Fibroblast of peridontal ligament (primary cell): ENCODE measurements at regions not wholly inside any gene's neighbourhood (a gene's known extent, or its start where the extent isn't known, plus 50 kb on each side); places are given as distances from the start of the nearest gene placed in this dataset.

Experiments used
- DNase-seq: peaks from one replicate; pipeline ENCODE4 v3.0.0-alpha.2; 2010; ENCODE audit errors: extremely low read depth

DNA sequence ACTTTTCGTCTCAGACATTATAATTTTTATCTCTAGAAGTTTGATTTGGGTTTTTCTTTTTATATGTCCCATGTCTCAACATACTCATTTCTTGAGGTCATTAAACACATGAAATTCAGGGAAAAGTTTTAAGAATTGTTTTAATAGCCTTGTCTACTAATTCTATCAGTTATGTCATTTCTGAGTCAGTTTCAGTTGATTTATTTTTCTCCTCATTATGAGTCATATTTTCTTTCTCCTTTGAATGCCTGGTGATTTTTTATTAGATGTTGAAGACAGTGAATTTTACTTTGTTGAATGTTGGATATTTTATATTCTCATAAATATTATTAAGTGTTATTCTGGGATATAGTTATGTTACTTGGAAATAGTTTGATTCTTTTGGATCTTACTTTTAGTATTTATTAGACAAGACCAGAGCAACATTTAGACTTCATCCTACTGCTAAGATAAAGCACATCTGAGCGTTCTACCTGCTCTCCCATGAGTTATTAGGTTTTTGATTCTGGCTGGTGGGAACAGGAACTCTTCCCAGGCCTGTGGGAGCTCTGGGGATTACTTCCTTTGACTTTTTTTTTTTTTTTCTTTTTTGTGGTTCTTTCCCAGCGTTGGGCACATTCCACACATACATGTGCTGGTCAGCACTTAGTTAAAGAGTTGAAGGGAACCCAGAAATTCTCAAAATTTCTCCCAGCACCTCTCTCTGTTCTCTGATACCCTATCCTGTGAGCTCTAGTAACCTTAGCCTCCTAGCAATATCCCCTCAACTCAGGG, 1157.7 kb downstream of the BCL11B start:
- no peak for DNase-seq

DNA sequence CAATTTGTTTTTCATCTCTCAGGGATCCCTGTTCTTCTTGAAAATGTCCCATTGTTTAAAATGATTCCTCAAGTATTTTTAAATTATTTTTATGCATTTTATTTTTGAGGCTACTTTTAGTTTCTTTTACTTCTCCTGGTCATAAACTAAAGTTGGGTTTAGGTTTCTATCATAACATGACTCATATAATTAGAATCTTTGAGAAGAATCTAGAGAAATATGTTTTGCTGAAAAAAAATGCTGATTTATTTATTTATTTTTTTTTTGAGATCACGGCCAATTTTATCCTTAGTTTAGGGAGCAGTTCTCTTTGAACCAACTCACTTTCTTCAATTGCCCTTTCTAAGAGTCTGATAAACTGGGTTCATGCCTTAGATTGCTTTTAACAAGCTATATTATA, 1157.1 kb downstream of the BCL11B start:
- no peak for DNase-seq

DNA sequence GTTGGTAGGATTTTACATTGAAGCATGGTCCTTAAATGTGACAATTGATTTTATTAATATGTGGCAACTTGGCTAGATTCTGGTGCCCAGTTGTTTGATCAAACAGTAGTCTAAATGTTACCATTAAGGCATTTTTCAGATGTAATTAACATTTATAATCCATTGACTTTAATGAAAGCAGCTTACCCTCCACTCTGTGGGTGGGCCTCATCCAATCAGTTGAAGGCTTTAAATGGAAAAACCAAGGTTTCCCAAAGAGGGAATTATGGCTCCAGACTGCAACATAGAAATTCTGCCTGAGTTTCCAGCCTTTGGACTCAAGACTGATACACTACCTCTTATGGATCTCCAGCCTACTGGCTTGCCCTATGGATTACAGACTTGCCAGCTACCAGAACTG, 1153.2 kb downstream of the BCL11B start:
- no peak for DNase-seq

DNA sequence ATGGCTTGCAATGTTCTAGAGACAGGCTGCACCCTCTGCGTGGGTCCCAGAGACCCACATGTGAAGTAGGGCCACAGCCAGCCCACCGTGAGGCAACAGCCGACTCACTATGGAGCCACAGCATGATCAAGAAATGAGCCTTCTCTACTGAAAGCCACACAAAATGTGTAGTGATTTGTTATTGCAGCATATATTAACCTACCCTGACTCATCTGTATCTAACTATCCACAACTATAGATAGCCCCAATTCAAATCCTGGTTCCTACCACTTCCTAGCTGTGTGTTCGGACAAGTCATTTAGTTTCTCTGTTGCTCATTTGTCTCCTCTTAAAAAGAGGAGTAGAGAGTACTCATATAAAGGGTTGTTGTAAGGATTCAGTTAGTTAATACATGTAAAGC, 1152.3 kb downstream of the BCL11B start:
- DNase-seq, result no peak

DNA sequence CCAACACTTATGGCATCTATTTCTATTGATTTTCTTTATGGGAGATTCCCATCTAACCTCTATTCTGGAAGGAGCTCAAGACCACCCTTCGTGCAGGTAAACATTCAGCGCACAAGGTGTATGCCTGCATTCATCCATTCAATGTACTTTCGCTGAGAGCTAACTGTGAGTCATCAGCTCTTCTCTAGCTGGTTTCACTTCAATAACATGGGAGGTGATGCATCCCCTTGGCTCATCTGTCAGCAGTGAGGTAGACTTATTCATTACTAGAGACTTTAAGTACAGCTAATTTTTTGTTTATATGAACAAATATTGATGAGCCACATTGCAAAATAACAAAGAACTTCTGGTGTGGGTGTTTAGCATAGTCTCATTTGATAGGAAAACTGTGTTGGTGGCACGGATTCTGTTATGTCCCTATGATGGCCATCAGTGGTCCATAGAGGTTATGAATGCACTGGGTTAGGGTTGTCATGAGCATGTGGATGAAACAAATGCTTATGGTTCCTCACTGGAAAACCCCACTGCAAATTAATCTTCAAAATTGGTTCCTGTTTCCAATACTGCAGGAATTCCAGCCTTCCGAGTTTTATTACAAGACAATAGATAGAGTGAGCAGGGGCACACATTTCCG, 1151.0 kb downstream of the BCL11B start:
- DNase-seq, result no peak

DNA sequence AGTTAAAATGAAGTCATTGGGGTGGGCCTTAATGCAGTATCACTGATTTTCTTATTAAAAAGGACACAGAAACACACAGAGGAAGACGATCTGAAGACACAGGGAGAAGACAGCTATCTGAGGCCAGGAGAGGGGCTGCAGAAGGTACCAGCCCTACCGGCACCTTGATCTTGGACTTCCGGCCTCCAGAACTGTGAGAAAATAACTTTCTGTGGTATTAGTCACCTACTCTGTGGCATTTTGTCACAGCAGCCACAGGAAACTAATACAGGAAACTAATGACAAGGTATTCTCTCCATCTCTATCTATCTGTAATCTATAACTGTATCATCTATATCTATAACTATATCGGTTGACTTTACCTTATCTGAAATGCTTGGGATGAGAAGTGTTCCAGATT, 1149.5 kb downstream of the BCL11B start:
- DNase-seq, result no peak

DNA sequence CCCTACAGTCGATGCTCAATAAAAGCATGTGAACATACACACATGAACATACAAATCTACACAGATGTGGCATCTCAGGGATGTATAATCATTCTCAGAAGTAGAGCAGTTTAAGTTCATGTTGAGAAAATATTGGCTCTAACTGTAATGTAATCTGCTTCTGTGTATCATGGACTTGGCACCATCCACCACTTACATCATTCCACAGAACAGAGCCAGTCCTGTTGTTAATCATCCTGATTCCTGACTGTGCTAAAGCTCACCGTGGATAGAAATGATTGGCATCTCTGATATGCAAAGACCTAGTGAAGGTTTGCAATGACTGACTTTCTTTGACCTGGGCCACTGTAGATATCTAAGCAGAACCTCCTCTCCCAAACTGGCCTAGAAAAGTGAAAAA, 1141.3 kb downstream of the BCL11B start:
- no peak for DNase-seq

DNA sequence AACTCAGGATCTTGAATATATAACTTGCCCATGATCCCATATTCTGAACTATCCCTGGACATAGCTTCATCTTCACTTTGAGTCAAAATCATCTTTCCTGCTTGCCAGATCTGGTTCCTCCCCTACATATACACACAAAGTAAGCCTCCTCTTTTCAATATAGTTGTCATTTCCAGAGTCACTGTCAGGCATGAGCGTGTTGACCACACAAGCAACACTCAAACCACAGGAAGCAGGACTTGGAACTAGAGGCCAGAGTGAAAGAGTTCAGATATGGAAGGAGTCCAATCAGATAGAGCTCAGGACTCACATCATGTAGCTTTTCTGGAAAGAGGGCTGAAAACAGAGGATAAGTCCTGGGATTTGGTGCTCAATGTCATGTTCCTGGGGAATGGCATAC, 1140.6 kb downstream of the BCL11B start:
- DNase-seq, result no peak

DNA sequence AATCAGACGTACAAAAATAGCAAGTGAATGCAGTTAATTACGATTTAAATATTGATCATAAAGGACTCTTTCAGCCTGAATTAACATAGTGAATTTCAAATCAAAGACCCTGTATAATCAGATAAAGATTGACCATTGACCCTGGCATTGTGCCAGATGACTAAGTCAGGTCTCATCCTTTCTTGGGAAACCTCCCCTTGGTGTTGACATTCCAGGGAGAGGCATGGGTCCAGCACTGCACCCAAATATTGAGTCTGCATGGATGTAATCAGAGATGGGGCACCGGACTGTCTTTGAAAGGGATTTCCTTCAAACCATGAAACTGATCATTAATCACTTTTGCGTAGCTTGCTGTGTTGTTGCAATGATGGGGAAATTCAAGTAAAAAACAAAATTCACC, 1138.2 kb downstream of the BCL11B start:
- no peak for DNase-seq

DNA sequence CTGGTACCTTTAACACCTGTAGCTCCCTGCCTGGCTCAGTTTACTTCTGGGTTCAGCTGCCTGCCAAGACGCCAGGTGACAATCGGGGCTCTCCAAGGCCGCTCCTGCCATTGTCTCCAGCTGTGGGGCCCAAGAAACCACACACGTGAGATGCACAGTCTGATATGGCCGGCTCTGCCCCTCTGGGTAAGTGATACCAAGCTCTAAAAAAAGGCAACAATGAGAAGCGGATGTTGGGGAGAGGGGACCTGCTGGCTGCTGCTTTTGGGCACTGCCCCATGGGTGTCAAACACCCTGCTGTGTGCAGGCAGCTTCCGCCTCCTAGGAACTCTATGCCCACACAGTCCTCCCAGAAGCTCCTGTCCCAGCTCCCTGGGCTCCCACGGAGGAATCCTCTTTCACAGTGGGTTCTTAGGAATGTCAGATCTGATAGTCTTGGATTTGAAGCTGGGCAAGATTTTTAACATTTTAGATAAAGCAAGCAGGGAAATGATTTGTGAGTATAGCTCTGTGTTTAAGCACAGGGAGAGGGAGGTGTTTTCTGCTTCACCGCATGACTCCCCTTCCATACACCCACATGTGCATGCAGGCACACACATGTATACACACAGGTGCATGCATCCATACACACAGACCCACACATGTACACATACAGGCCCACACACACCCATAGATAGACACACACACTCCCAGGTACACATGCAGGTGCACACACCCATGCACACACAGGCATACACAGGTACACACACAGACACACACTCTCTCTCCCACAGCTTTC, 1135.8 kb downstream of the BCL11B start:
- DNase-seq, result no peak

DNA sequence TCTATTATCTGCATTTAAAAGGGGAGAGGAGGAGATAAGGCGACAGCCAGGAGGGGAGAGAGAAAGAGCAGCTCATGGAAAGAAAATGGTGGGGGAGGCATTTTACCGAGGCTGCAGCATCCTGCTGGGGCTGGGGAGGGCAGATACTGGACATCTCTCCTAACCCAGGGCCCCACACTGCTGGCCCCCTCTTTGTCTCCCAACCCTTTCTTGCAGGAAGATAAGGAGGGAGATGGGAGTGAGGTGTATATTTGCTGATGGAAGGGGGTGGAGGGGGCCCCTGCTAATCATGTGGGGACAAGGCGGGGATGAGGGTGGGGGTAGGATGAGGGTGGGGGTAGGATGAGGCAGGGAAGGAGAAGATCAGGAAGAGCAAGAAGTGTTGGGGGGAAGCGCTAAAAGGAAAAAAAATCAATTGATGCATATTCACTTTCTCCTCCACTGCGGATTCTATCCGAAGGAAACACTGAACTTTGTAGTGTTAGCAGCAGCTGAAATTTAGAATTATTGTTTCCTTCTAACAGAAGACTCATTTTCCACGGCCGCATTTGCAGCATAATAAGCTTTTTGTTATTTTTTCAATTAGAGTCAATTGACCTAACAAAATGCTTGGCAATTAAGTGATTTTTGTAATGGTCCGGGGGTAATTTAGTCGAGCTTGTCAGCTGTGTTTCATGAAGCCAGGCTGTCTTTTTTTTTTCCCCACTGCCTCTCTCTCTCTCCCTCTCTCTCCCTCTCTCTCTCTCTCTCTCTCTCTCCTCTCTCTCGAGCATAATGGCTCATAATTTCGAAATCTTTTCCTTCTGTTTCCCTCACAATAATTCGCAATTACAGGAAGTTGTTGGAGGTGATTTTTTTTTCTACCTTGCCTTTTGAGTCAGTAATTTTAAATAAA, 1134.6 kb downstream of the BCL11B start:
- DNase-seq, result no peak

DNA sequence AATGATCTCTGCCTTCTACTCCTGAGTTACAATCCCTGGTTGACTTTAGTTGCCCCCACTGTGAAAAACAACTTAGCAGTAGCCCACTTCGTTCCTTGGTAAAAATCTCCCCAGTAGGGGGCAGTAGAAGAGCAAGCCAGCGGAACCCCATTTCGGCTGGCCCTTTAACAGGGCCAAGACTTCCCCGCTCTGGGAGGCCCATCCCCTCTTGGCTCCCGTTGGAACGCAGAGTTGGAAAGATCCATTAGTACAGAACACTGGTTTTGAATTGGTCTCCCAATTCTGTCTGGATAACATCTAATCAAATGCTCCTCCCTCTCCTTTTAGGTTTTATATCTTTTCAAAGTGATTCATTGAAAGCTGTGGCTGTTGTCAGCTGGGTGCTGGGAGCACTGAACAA, 1133.3 kb downstream of the BCL11B start:
- no peak for DNase-seq

DNA sequence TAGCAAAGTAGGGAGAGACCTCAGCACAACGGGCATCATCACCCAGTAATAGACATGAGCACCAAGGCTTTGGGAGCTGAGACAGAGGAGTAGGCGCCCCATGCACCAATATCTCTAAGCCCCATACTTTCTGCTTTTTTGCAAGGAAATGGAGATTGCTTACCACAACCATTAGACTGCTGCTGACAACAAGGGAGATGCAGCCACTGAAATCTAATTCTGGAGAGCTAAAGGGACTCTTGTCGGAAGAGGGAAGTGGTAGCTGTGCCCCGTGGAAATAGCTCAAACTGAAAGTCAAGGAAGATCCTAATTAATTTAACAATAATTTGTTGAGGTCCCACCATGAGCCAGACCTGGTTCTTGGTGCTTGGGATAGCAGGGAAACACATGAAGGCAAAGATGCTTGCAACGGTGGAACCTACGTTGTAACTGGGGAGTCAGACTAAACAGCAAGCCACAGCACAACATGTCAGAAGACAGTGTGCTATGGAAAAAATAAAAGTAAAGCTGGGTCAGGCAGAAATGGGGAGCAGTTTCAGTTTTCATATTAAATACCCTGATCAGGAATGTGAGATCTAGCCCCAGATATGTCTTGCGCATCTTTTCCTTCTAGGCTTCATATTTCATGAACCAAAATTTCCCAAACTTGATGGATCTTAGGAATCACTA, 1131.0 kb downstream of the BCL11B start:
- no peak for DNase-seq

DNA sequence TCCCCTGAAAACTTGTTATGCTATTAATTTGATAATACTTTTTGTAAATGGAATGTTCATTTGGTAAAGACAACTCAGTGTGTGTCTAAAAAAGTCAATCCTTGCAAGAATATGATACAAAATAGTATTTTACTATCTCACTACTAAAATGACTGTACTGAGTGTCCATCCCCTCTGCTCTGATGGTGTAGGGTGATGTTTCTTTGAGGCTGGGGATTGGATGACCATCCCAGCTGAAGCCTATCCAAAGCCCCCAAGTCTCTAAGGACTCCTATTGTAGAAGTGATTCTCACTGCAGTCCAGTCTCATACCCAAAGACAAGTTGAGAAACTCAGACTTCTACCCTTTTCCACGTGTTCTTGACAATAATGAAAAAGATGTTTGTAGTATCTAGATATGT, 1128.4 kb downstream of the BCL11B start:
- no peak for DNase-seq

DNA sequence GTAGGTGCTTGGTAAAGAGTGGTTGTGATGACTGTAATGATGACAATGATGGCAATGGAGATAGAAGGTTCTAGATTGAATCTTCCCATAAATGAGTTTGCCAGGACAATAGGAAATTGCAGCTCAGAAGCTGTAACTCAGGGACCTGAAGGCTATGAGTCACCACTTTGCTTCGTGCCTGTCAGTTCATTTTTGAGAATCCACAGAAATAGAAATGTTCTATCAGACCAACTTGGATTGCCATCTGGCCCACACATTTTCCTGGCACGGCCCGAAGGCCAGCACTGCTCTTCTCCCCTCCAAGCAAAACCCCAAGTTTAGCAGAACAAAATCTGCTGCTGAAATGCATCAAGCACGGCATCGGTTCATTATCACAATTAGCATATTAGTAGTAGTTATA, 1127.0 kb downstream of the BCL11B start:
- no peak for DNase-seq

DNA sequence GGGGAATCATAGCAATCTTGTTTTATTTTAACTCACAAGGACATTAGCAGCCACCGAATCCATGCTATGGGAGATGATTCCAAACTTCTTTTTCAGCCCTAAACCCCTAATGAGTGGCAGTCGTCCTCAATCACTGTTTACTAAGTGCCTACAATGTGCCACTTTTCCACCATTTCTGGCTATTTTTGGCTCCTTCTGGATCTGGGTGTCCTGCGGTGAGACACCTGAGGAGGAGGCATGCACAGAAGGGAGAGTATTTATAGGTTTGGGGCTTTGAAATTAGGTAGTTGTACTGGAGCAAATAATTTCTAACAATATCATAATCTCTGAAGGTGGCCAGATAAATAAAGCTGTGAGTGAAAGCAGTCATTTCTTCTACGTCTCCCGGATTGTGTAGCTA, 1125.6 kb downstream of the BCL11B start:
- DNase-seq, result no peak

DNA sequence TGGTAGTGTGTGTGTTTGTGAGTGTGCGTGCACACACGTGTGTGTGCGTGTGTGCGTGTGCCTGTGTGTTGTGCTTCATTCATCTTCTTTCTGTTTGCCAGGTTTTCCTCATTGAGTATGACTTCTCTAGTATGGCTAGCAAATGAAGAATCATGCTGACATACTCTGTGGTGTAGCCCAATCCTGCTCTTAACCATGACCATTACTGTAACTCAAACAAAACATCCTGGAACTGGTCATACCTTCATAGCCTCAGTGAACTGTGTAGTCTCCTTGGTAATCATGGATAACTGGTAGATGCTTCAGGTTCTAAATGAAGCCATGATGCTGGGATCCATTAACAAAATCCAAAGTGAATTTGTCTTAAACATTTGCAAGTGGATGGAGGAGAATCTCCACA, 1117.7 kb downstream of the BCL11B start:
- no peak for DNase-seq

DNA sequence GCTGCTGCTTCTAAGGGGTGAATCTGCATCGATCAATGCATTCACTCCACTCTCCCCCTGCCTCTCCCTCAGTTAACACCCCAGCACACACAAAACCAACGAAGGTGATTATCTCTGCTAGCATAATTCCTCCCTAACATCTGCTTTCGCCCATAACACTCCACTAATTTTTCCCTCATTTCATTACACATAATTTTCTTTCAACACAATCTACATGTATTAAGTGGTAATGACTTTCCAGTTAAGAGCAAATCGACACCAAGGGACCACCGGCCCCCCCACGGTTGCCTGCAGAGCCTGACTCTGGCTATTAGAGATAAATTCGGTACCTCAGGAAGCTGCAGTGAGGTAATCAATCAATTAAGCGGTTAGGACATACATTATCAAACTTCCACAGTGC, 1115.6 kb downstream of the BCL11B start:
- DNase-seq, result no peak

DNA sequence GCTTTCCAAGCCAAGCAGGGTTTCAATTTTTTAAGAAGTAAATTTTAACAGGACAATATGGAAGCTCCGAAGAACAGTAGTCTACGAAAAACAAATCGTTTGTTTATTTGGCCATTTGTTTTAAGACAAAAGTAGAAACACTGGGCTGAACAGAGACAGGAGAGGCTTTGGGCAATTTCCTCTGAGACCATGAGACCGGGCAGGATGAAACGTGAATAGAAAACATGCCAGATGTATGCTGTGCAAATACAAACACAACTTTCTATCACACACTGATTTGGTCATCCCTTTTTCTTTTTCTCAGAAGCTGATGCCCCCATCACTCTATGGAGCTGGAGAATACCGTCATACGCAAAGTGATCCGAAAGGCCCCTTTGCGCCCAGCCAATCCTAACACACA, 1111.1 kb downstream of the BCL11B start:
- no peak for DNase-seq

DNA sequence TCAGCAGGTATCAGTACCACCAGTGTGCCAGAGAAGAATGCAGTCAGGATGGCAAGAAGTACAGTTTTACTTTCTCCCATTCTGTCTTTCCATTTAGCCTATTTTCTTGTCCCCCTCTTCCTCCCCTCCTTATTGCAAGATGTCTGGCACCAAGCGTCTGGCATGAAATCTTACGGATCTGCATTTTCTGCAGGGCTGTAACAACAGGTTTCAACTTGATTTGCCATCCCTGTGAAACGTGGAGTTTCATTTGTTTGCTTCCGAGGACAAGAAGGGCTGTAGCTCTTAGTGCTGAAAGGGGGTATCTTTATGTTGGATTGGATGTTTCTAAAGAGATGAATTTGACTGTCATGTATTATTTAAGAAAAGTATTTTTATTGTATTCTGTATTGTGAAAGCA, 1110.6 kb downstream of the BCL11B start:
- no peak for DNase-seq
